ENCODE measurements at regions not wholly inside any gene's neighbourhood (a gene's known extent, or its start where the extent isn't known, plus 50 kb on each side); places are given as distances from the start of the nearest gene placed in this dataset.

GRCh38 chr11:70007796-70008195 lies 70.3 kb upstream of the ANO1 start:
- no peak overlapping the region for H3K4me3 ChIP-seq (ENCODE audit: control insufficient read depth, low read depth, low read length)
- TF ChIP-seq CTCF (IDR thresholded peaks at IDR 0.05; ENCODE audit: control insufficient read depth, insufficient read depth, low read depth, low read length, missing control alignments), result no peak
- DNase-seq (ENCODE audit: low read depth), result no peak

- TF ChIP-seq CTCF (IDR thresholded peaks at IDR 0.05; ENCODE audit: control insufficient read depth, insufficient read depth, low read depth, low read length, missing control alignments), result no peak
- no peak overlapping the region for H3K4me3 ChIP-seq (ENCODE audit: control insufficient read depth, low read depth, low read length)
- DNase-seq (ENCODE audit: low read depth), result no peak
Measured at GRCh38 chr11:70010774-70011173, 67.3 kb upstream of the ANO1 start.

GRCh38 chr11:70012134-70012733 lies 65.9 kb upstream of the ANO1 start:
- TF ChIP-seq CTCF (IDR thresholded peaks at IDR 0.05; ENCODE audit: control insufficient read depth, insufficient read depth, low read depth, low read length, missing control alignments), result no peak
- H3K4me3 ChIP-seq (ENCODE audit: control insufficient read depth, low read depth, low read length), result no peak overlapping the region
- DNase-seq (ENCODE audit: low read depth), result no peak

GRCh38 chr11:70014291-70014690 lies 63.8 kb upstream of the ANO1 start:
- TF ChIP-seq CTCF (IDR thresholded peaks at IDR 0.05; ENCODE audit: control insufficient read depth, insufficient read depth, low read depth, low read length, missing control alignments), result no peak
- no peak for DNase-seq (ENCODE audit: low read depth)
- H3K4me3 ChIP-seq (ENCODE audit: control insufficient read depth, low read depth, low read length), result no peak overlapping the region

- TF ChIP-seq CTCF (IDR thresholded peaks at IDR 0.05; ENCODE audit: control insufficient read depth, insufficient read depth, low read depth, low read length, missing control alignments), result no peak
- H3K4me3 ChIP-seq (ENCODE audit: control insufficient read depth, low read depth, low read length), result no peak overlapping the region
- peak; percentile 40 for DNase-seq (ENCODE audit: low read depth)
Measured at GRCh38 chr11:70016666-70017367, 61.3 kb upstream of the ANO1 start.

GRCh38 chr11:70018816-70019215 lies 59.3 kb upstream of the ANO1 start:
- TF ChIP-seq CTCF (IDR thresholded peaks at IDR 0.05; ENCODE audit: control insufficient read depth, insufficient read depth, low read depth, low read length, missing control alignments), result no peak
- DNase-seq (ENCODE audit: low read depth), result no peak
- H3K4me3 ChIP-seq (ENCODE audit: control insufficient read depth, low read depth, low read length), result no peak overlapping the region

Measured in AG09309 (cell line).